Keratinocyte (primary cell): ENCODE measurements at regions not wholly inside any gene's neighbourhood (a gene's known extent, or its start where the extent isn't known, plus 50 kb on each side); places are given as distances from the start of the nearest gene placed in this dataset.

ENCODE experiments used
- CTCF ChIP-seq, 3 experiments: IDR thresholded peaks in 1 of 3; conservative IDR thresholded peaks in 1 of 3; optimal IDR thresholded peaks in 1 of 3; 2 replicates in 2 of 3; 3 replicates in 1 of 3; pipeline versions ENCODE3 to v1.5.1; 2011; ENCODE audit warnings: low read length in 3 of 3, mild to moderate bottlenecking in 3 of 3, moderate library complexity in 2 of 3, control low read depth in 1 of 3, inconsistent platforms in 1 of 3; ENCODE audit not compliant: insufficient read depth in 2 of 3; ENCODE audit errors: extremely low read depth in 1 of 3
- EZH2 ChIP-seq: IDR thresholded peaks from one replicate; pipeline ENCODE4 v1.6.1; 2012; ENCODE audit warnings: inconsistent platforms, mild to moderate bottlenecking, low read length, moderate library complexity

- no peak for TF ChIP-seq CTCF (optimal IDR thresholded peaks at IDR 0.05 in 1 of 3, IDR thresholded peaks at IDR 0.05 in 1 of 3, conservative IDR thresholded peaks at IDR 0.05 in 1 of 3; ENCODE audit: extremely low read depth in 1 of 3, insufficient read depth in 2 of 3, low read length in 3 of 3)
- TF ChIP-seq EZH2 = no peak
These were observed 107.7 kb upstream of the CLMP start for GRCh38 chr11:123302751-123303195.
